Fibroblast of gingiva (primary cell): ENCODE measurements at regions not wholly inside any gene's neighbourhood (a gene's known extent, or its start where the extent isn't known, plus 50 kb on each side); places are given as distances from the start of the nearest gene placed in this dataset.

Experiments
- DNase-seq: peaks from one replicate; pipeline ENCODE4 v3.0.0-alpha.2; 2011; ENCODE audit warnings: low read depth

GRCh38 chr1:235011599-235012435 is 116.8 kb downstream of the TOMM20 start:
- peak; percentile 84 for DNase-seq

- DNase-seq = no peak
Observed at GRCh38 chr1:235011064-235011598, 117.5 kb downstream of the TOMM20 start.

GRCh38 chr1:235009561-235010306 is 118.9 kb downstream of the TOMM20 start:
- no peak for DNase-seq

- DNase-seq = no peak
Observed at GRCh38 chr1:235009074-235009473, 119.6 kb downstream of the TOMM20 start.

GRCh38 chr1:235008239-235008638 is 120.4 kb downstream of the TOMM20 start:
- no peak for DNase-seq

GRCh38 chr1:235006816-235007215 is 121.8 kb downstream of the TOMM20 start:
- no peak for DNase-seq

- DNase-seq = no peak
Observed at GRCh38 chr1:235006132-235006721, 122.4 kb downstream of the TOMM20 start.

- DNase-seq = no peak
Observed at GRCh38 chr1:235004840-235005391, 123.7 kb downstream of the TOMM20 start.

GRCh38 chr1:235004276-235004675 is 124.4 kb downstream of the TOMM20 start:
- DNase-seq = no peak

GRCh38 chr1:235002706-235003300 is 125.8 kb downstream of the TOMM20 start:
- DNase-seq = no peak

- no peak for DNase-seq
Observed at GRCh38 chr1:234999513-234999940, 129.1 kb downstream of the TOMM20 start.

GRCh38 chr1:234997896-234998741 is 130.5 kb downstream of the TOMM20 start:
- DNase-seq = no peak

GRCh38 chr1:234997201-234997895 is 131.3 kb downstream of the TOMM20 start:
- peak; percentile 100 for DNase-seq

- no peak for DNase-seq
Observed at GRCh38 chr1:234996245-234996757, 132.3 kb downstream of the TOMM20 start.

- no peak for DNase-seq
Observed at GRCh38 chr1:234994436-234995295, 134.0 kb downstream of the TOMM20 start.

GRCh38 chr1:234992065-234992464 is 136.6 kb downstream of the TOMM20 start:
- no peak for DNase-seq

- DNase-seq = no peak
Observed at GRCh38 chr1:234990874-234991801, 137.5 kb downstream of the TOMM20 start.

GRCh38 chr1:234990328-234990675 is 138.3 kb downstream of the TOMM20 start:
- no peak for DNase-seq
